SH-SY5Y (cell line): ENCODE measurements at regions not wholly inside any gene's neighbourhood (a gene's known extent, or its start where the extent isn't known, plus 50 kb on each side); places are given as distances from the start of the nearest gene placed in this dataset.

ENCODE experiments used
- GATA2 ChIP-seq: IDR thresholded peaks from 2 replicates; pipeline ENCODE4 v1.6.1; 2011; ENCODE audit warnings: mild to moderate bottlenecking, low read depth, low read length
- GATA3 ChIP-seq: IDR thresholded peaks from 2 replicates; pipeline ENCODE4 v1.6.1; 2011; ENCODE audit warnings: low read depth, mild to moderate bottlenecking, low read length, moderate library complexity

DNA sequence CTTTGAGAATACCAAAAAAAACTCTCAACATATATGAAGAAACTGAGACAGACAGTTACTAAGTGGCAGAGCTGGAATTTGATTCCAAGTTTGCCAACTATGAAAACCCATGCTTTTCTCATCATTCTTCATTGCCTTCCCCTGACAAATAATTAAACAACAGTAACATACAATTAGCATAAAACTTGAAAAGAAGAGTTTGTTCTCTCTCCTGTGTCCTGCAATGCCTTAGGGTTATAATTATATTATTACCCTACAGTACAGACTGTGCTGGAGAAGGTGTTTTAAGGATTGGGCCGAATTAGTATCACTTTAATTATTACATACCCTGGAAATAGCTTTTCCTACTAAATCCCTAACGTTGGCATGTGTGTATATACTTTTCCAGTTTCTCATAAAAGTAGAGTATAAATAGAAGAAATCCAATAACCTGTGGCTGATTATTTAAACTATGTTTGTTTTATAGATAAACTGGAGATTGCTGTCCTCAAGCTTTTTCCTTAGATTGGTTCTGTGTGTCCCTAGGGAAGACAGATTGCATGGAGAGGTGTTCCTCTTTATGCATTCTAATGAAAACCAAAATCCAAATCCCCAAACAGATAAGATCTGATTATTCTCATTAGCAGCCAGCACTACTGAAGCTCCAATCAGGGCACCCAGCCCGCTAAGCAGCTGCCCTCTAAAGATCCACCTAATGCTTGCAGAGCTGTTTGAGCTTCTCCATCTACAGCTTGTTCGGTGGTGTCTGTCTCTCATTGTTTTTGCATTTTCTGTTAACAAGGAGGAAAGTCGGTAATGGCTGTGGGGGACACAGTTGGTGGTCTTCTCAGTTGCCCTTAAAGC lies 156.3 kb downstream of the TM2D1 start:
- TF ChIP-seq GATA2 (0 out of 2 replicates have a peak, but pooled peaks have one; percentile 16), GATA3 (no peak)
